Lung (tissue), 11 donors: ENCODE measurements at regions not wholly inside any gene's neighbourhood (a gene's known extent, or its start where the extent isn't known, plus 50 kb on each side); places are given as distances from the start of the nearest gene placed in this dataset.

ENCODE experiments used
- ATAC-seq: fragments of 200-7000 bp; cut with Tn5 transposase; one replicate; pipeline ENCODE4 v1.9.1; 2020; ENCODE audit warnings: moderate number of reproducible peaks; ENCODE audit not compliant: insufficient read depth, low FRiP score
- DNase-seq, 3 donors: peaks; one replicate each; pipeline ENCODE4 v3.0.0-alpha.2; 2013 to 2017
- H3K27ac ChIP-seq, 2 donors: one replicate each; pipeline ENCODE4 v1.5.1; 2013; ENCODE audit warnings: mild to moderate bottlenecking in 2 of 2, moderate library complexity in 2 of 2, control low read depth in 1 of 2, inconsistent platforms in 1 of 2, low read depth in 1 of 2, low read length in 1 of 2
- H3K27me3 ChIP-seq, 3 donors: one replicate each; pipeline ENCODE4 v1.5.1; 2013; ENCODE audit warnings: low read length in 2 of 3; ENCODE audit not compliant: control insufficient read depth in 3 of 3, insufficient read depth in 3 of 3
- H3K36me3 ChIP-seq, 4 donors: one replicate each; pipeline ENCODE4 v1.5.1; 2013; ENCODE audit warnings: low read length in 4 of 4, mild to moderate bottlenecking in 1 of 4, moderate library complexity in 1 of 4; ENCODE audit not compliant: control insufficient read depth in 4 of 4, insufficient read depth in 4 of 4
- H3K4me1 ChIP-seq, 5 donors: one replicate each; pipeline ENCODE4 v1.5.1; 2013; ENCODE audit warnings: low read length in 5 of 5, mild to moderate bottlenecking in 2 of 5, moderate library complexity in 1 of 5; ENCODE audit not compliant: control insufficient read depth in 5 of 5, insufficient read depth in 5 of 5
- H3K4me3 ChIP-seq: one replicate; pipeline ENCODE4 v1.5.1; 2013; ENCODE audit warnings: mild to moderate bottlenecking, control low read depth, moderate library complexity
- H3K9ac ChIP-seq, 2 donors: one replicate each; pipeline ENCODE4 v1.5.1; 2013; ENCODE audit warnings: low read length in 2 of 2, control low read depth in 1 of 2; ENCODE audit not compliant: insufficient read depth in 1 of 2
- H3K9me3 ChIP-seq, 4 donors: one replicate each; pipeline ENCODE4 v1.5.1; 2013; ENCODE audit warnings: low read length in 3 of 4, mild to moderate bottlenecking in 1 of 4, moderate library complexity in 1 of 4; ENCODE audit not compliant: control insufficient read depth in 4 of 4, insufficient read depth in 3 of 4
- WGBS, 2 donors: extraction: QIAGEN DNeasy Blood & Tissue Kit; methylation state at CpG; one replicate each; pipeline ENCODE4 v1.1.7; 2013; 5-methylcytosine and 5-hydroxymethylcytosine counted together
- TF ChIP-seq, protein P1 (sequence below): IDR thresholded peaks from 2 replicates; pipeline ENCODE4 v1.5.1; 2012; ENCODE audit warnings: mild to moderate bottlenecking; ENCODE audit errors: control extremely low read depth, extremely low read depth
- donor health status: control.
- donor health status: control.
- donor health status: Bipolar disorder and iron deficiency.
- donor health status: healthy.
- donor health status: DM: yes; HTN: yes; CAD: no.

DNA sequence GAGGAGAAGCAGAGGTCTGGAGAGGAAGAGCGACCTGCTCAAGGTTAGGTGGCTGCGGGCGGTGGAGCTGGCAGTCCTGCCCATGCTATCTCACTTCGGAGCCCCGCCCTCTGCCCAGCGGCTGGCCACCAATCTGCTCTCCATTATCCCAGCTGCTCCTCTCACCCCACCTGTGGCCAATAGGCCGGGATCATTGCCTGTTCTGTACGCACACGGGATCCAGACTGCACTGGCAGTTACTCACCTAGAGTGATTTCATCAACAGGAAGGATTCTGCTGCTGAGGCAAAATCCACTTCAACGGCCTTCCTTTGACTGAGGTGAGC, 100.6 kb downstream of the TLE3 start:
- Histone ChIP-seq H3K27me3 (no peaks in the 10 kb centered on the region), H3K4me1 (peaks cover 0 to 6% (median 0%) of the 10 kb centered on the region in 5 donors), H3K9ac (no peak overlapping the region), H3K27ac (no peak overlapping the region), H3K4me3 (no peak overlapping the region), H3K36me3 (no peaks in the 10 kb centered on the region), H3K9me3 (peaks cover 0 to 4% (median 0%) of the 10 kb centered on the region in 4 donors)
- WGBS, 2 donors = 85 to 90% methylated on average over 10 of the region's 10 CpGs
- ATAC-seq (no peak), DNase-seq (no peak)
- TF ChIP-seq, protein P1, sequence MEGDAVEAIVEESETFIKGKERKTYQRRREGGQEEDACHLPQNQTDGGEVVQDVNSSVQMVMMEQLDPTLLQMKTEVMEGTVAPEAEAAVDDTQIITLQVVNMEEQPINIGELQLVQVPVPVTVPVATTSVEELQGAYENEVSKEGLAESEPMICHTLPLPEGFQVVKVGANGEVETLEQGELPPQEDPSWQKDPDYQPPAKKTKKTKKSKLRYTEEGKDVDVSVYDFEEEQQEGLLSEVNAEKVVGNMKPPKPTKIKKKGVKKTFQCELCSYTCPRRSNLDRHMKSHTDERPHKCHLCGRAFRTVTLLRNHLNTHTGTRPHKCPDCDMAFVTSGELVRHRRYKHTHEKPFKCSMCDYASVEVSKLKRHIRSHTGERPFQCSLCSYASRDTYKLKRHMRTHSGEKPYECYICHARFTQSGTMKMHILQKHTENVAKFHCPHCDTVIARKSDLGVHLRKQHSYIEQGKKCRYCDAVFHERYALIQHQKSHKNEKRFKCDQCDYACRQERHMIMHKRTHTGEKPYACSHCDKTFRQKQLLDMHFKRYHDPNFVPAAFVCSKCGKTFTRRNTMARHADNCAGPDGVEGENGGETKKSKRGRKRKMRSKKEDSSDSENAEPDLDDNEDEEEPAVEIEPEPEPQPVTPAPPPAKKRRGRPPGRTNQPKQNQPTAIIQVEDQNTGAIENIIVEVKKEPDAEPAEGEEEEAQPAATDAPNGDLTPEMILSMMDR = no peak
